ENCODE measurements at regions not wholly inside any gene's neighbourhood (a gene's known extent, or its start where the extent isn't known, plus 50 kb on each side); places are given as distances from the start of the nearest gene placed in this dataset.

DNA sequence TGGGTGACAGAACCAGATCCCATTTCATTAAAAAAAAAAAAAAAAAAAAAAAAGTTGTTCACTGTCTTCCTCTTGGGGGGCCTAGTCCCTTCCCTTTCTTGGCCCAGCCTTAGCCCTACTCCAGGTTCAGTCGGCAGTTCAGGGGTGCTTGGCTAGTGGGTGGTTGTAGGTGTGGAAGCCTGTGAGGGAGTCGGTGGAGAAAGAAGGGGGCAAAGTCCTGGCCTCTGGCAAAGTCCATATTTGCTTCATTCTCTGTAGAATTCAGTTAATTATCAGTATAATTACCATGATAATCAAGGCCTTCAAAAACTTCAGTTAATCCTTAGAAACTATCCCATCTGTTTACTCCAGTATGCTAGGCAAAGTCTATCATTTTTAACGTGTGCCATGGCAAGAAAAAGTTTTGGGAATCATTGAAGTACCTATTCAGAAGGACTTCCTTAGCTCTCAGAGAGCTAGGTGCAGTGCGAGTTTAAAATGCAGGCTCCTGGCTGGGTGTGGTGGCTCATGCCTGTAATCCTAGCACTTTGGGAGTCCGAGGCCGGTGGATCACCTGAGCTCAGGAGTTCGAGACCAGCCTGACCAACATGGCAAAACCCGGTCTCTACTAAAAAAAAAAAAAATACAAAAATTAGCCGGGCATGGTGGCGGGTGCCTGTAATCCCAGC is 205.7 kb upstream of the ARG1 start:
- DNase-seq = no peak
- no peak for ATAC-seq
- H3K4me3 ChIP-seq (ENCODE audit: low read length) = no peak overlapping the region
- peaks cover 0 to 3% (median 0%) of the 10 kb centered on the region in 11 donors for H3K9me3 Mint-ChIP-seq
- H3K36me3 ChIP-seq (ENCODE audit: control insufficient read depth in 2 of 3, insufficient read depth in 3 of 3, low read length in 3 of 3) = no peaks in the 10 kb centered on the region
- no peaks in the 10 kb centered on the region for H3K9me3 ChIP-seq (ENCODE audit: control insufficient read depth in 2 of 3, low read length in 3 of 3)
- H3K4me1 Mint-ChIP-seq = peaks cover 11 to 53% (median 34%) of the 10 kb centered on the region in 7 donors
- ChIA-PET POLR2A (no interaction called here), CTCF (interaction anchor here (0.8 kb wide), 1 partner anchor 16 kb away, joined by 3 read pairs; no protein-coding TSS in a partner anchor)
- no peaks in the 10 kb centered on the region for H3K27me3 ChIP-seq (ENCODE audit: control insufficient read depth in 2 of 2, insufficient read depth in 2 of 2, low read length in 2 of 2)
- intact Hi-C loops (cut with micrococcal nuclease) = no loop called here
- H3K27ac ChIP-seq (ENCODE audit: low read depth, low read length) = no peak overlapping the region
- H3K36me3 Mint-ChIP-seq = peaks cover 3 to 21% (median 10%) of the 10 kb centered on the region in 5 donors
- no peaks in the 10 kb centered on the region for H3K27me3 Mint-ChIP-seq
- peak overlapping the region in 2 of 9 donors; percentile 28 to 38 for H3K27ac Mint-ChIP-seq
- no peak overlapping the region for H3K4me3 Mint-ChIP-seq
- no peaks in the 10 kb centered on the region for H3K4me1 ChIP-seq (ENCODE audit: control insufficient read depth in 2 of 2, insufficient read depth in 2 of 2, low read length in 2 of 2)

DNA sequence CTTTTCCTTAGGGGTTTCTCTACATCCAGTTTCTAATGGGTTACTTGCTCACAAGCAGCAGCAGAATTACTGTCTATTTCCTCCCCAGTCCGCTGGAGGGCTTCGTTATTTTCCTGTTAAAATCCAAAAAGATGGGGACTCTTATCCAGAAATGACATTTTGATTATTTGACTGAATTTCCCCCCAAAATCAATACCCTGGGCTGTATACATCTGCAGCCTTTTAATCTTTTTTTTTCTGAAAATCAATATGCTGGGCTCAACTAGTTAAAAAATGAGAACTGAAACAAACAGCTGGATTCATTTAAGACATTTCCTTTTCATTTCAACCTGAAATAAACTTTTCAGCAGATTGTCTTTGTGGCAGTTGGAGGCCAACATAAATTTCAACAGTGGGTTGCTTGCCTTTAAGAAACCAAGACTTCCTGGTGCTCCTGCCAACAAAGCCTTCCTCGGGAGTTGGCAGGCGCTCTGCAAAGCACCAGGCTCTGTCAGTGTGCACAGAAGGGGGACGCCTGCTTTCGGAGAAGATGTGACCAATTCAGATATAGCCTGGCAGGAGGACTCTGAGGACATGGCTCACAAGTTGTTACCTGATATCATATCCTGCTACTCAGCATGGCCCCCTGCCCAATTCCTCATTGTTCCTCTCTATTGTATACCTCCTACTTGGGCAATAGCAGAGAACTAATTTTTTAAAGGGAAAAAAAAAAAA is 204.7 kb upstream of the ARG1 start:
- H3K36me3 Mint-ChIP-seq = peaks cover 6 to 26% (median 12%) of the 10 kb centered on the region in 5 donors
- no peak overlapping the region for H3K4me3 ChIP-seq (ENCODE audit: low read length)
- no peaks in the 10 kb centered on the region for H3K27me3 Mint-ChIP-seq
- CTCF ChIA-PET = interaction anchor here (0.8 kb wide), 1 partner anchor 15 kb away, joined by 3 read pairs; no protein-coding TSS in a partner anchor
- no peaks in the 10 kb centered on the region for H3K9me3 ChIP-seq (ENCODE audit: control insufficient read depth in 2 of 3, low read length in 3 of 3)
- intact Hi-C loops (cut with micrococcal nuclease) = loop anchor here in 1 of 2 donors (2.0 kb wide), 1 partner anchor 162 kb away; no protein-coding TSS in a partner anchor
- peaks cover 0 to 3% (median 0%) of the 10 kb centered on the region in 11 donors for H3K9me3 Mint-ChIP-seq
- peak overlapping the region in 7 of 9 donors; percentile 21 to 81 (median 69) for H3K27ac Mint-ChIP-seq
- H3K4me1 ChIP-seq (ENCODE audit: control insufficient read depth in 2 of 2, insufficient read depth in 2 of 2, low read length in 2 of 2) = no peaks in the 10 kb centered on the region
- H3K4me3 Mint-ChIP-seq = peak overlapping the region in 7 of 10 donors; percentile 4 to 63 (median 43)
- POLR2A ChIA-PET = no interaction called here
- ATAC-seq (peak; percentile 40), DNase-seq (no peak)
- H3K27ac ChIP-seq (ENCODE audit: low read depth, low read length) = no peak overlapping the region
- H3K4me1 Mint-ChIP-seq = peaks cover 10 to 53% (median 34%) of the 10 kb centered on the region in 7 donors
- no peaks in the 10 kb centered on the region for H3K27me3 ChIP-seq (ENCODE audit: control insufficient read depth in 2 of 2, insufficient read depth in 2 of 2, low read length in 2 of 2)
- H3K36me3 ChIP-seq (ENCODE audit: control insufficient read depth in 2 of 3, insufficient read depth in 3 of 3, low read length in 3 of 3) = no peaks in the 10 kb centered on the region

DNA sequence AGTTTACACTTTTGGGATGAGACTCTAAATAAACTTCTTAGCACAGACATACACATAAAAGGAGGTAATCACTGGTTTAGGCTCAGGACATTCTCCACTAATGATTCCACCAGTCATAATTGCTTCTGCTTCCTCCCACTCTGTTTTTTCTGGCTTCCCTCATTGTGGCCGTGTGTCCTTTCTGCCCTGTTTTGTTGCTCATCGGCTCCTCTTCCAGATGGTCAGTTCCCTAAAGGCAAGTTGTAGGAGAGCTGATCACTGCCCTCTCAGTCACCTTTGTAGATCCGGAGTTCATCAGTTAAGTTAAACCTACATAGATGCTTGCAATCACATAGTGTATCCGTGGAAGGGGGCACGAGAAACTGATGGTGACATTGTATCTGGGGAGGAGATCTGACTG is 200.5 kb upstream of the ARG1 start:
- ChIA-PET CTCF (no interaction called here), POLR2A (no interaction called here)
- H3K4me3 Mint-ChIP-seq = no peak overlapping the region
- H3K9me3 ChIP-seq (ENCODE audit: control insufficient read depth in 2 of 3, low read length in 3 of 3) = no peaks in the 10 kb centered on the region
- H3K36me3 ChIP-seq (ENCODE audit: control insufficient read depth in 2 of 3, insufficient read depth in 3 of 3, low read length in 3 of 3) = no peaks in the 10 kb centered on the region
- DNase-seq (no peak), ATAC-seq (no peak)
- peaks cover 6 to 23% (median 17%) of the 10 kb centered on the region in 5 donors for H3K36me3 Mint-ChIP-seq
- H3K9me3 Mint-ChIP-seq = peaks cover 0 to 3% (median 0%) of the 10 kb centered on the region in 11 donors
- intact Hi-C loops (cut with micrococcal nuclease) = no loop called here
- no peaks in the 10 kb centered on the region for H3K27me3 ChIP-seq (ENCODE audit: control insufficient read depth in 2 of 2, insufficient read depth in 2 of 2, low read length in 2 of 2)
- H3K27me3 Mint-ChIP-seq = no peaks in the 10 kb centered on the region
- no peaks in the 10 kb centered on the region for H3K4me1 ChIP-seq (ENCODE audit: control insufficient read depth in 2 of 2, insufficient read depth in 2 of 2, low read length in 2 of 2)
- H3K4me3 ChIP-seq (ENCODE audit: low read length) = no peak overlapping the region
- peaks cover 4 to 26% (median 16%) of the 10 kb centered on the region in 7 donors for H3K4me1 Mint-ChIP-seq
- peak overlapping the region in 4 of 9 donors; percentile 1 to 71 (median 41) for H3K27ac Mint-ChIP-seq
- no peak overlapping the region for H3K27ac ChIP-seq (ENCODE audit: low read depth, low read length)

DNA sequence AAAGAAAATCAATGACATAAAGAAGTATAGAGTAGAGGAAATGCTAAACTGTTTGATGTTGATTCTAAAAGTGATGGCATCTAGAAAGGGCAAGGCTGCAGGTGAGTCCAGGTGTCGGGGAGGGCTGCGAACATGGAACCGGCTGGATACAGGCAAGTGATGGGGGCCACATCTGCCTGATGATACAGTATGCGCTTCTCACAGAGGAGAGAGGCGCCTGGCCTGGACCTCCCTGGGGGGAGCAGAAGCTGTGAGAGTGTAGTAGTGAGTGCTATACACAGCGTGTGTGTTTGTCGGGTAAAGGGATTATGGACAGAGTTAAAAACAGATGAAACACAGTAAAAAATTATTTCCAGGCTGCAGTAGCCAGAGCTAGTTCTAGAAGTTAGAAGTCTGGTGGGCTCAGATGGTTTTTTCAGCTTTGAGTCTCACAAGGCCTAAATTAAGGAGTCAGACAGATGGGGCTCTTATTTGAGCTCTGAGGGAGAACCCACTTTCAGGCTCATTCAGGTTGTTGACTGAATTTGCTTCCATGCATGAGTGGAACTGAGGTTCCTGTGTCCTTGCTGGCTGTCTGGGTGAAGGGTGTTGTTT is 195.8 kb upstream of the ARG1 start:
- POLR2A ChIA-PET = no interaction called here
- Mint-ChIP-seq H3K4me3 (no peak overlapping the region), H3K9me3 (peaks cover 0 to 3% (median 0%) of the 10 kb centered on the region in 11 donors), H3K27ac (no peak overlapping the region), H3K36me3 (peaks cover 3 to 41% (median 21%) of the 10 kb centered on the region in 5 donors), H3K27me3 (no peaks in the 10 kb centered on the region), H3K4me1 (peaks cover 2 to 20% (median 6%) of the 10 kb centered on the region in 7 donors)
- Histone ChIP-seq H3K4me3 (ENCODE audit: low read length) (no peak overlapping the region), H3K27ac (ENCODE audit: low read depth, low read length) (no peak overlapping the region), H3K36me3 (ENCODE audit: control insufficient read depth in 2 of 3, insufficient read depth in 3 of 3, low read length in 3 of 3) (no peaks in the 10 kb centered on the region), H3K4me1 (ENCODE audit: control insufficient read depth in 2 of 2, insufficient read depth in 2 of 2, low read length in 2 of 2) (no peaks in the 10 kb centered on the region), H3K27me3 (ENCODE audit: control insufficient read depth in 2 of 2, insufficient read depth in 2 of 2, low read length in 2 of 2) (no peaks in the 10 kb centered on the region), H3K9me3 (ENCODE audit: control insufficient read depth in 2 of 3, low read length in 3 of 3) (no peaks in the 10 kb centered on the region)
- no peak for ATAC-seq
- DNase-seq = no peak
- intact Hi-C loops (cut with micrococcal nuclease) = loop anchor here in 1 of 2 donors (5.0 kb wide), 1 partner anchor 50 kb away; no protein-coding TSS in a partner anchor
- CTCF ChIA-PET = no interaction called here

DNA sequence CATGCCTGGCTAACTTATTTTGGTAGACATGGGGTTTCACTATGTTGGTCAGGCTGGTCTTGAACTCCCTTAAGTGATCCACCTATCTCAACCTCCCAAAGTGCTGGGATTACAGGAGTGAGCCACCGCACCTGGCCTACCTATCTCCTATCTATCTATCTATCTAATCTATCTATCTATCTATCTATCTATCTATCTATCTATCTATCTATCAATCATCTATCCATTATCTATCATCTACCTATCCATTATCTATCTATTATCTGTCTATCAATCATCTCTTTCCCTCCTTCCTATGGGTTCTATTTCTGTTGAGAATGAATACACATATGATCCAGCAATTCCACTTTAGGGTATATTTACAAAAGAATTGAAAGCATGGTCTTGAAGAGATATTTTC is 194.2 kb upstream of the ARG1 start:
- no peak overlapping the region for H3K4me3 ChIP-seq (ENCODE audit: low read length)
- H3K36me3 Mint-ChIP-seq = peaks cover 0 to 41% (median 13%) of the 10 kb centered on the region in 5 donors
- H3K27me3 ChIP-seq (ENCODE audit: control insufficient read depth in 2 of 2, insufficient read depth in 2 of 2, low read length in 2 of 2) = no peaks in the 10 kb centered on the region
- DNase-seq (no peak), ATAC-seq (no peak)
- ChIA-PET CTCF (no interaction called here), POLR2A (no interaction called here)
- H3K9me3 Mint-ChIP-seq = no peaks in the 10 kb centered on the region
- no peak overlapping the region for H3K27ac ChIP-seq (ENCODE audit: low read depth, low read length)
- H3K27me3 Mint-ChIP-seq = no peaks in the 10 kb centered on the region
- no peaks in the 10 kb centered on the region for H3K9me3 ChIP-seq (ENCODE audit: control insufficient read depth in 2 of 3, low read length in 3 of 3)
- H3K4me1 Mint-ChIP-seq = peaks cover 2 to 20% (median 10%) of the 10 kb centered on the region in 7 donors
- H3K27ac Mint-ChIP-seq = peak overlapping the region in 1 of 9 donors; percentile 3
- no peaks in the 10 kb centered on the region for H3K36me3 ChIP-seq (ENCODE audit: control insufficient read depth in 2 of 3, insufficient read depth in 3 of 3, low read length in 3 of 3)
- H3K4me3 Mint-ChIP-seq = no peak overlapping the region
- intact Hi-C loops (cut with micrococcal nuclease) = loop anchor here in 1 of 2 donors (5.0 kb wide), 1 partner anchor 48 kb away; no protein-coding TSS in a partner anchor
- no peaks in the 10 kb centered on the region for H3K4me1 ChIP-seq (ENCODE audit: control insufficient read depth in 2 of 2, insufficient read depth in 2 of 2, low read length in 2 of 2)

DNA sequence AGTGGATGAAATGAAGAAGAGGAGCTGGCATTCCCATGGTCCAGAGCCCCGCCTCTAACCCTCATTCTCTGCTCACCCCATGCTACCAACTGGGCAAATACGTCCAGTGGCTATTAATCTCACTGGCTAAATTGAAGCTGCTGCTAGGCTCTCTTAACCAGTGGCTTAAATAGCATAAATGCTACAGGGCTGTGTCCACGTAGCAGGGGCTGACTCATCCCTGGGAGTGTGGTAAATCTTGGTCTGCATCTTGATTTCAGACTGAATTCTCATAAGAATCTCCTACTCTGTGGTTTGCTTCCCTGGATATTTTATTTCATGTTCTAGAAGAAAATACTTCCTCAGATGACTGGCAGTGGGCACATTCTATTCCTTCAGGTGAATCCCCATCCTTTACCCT is 193.1 kb upstream of the ARG1 start:
- Histone ChIP-seq H3K27me3 (ENCODE audit: control insufficient read depth in 2 of 2, insufficient read depth in 2 of 2, low read length in 2 of 2) (no peaks in the 10 kb centered on the region), H3K36me3 (ENCODE audit: control insufficient read depth in 2 of 3, insufficient read depth in 3 of 3, low read length in 3 of 3) (no peaks in the 10 kb centered on the region), H3K27ac (ENCODE audit: low read depth, low read length) (no peak overlapping the region), H3K4me3 (ENCODE audit: low read length) (no peak overlapping the region), H3K9me3 (ENCODE audit: control insufficient read depth in 2 of 3, low read length in 3 of 3) (no peaks in the 10 kb centered on the region), H3K4me1 (ENCODE audit: control insufficient read depth in 2 of 2, insufficient read depth in 2 of 2, low read length in 2 of 2) (no peaks in the 10 kb centered on the region)
- H3K4me3 Mint-ChIP-seq = no peak overlapping the region
- CTCF ChIA-PET = interaction anchor here (0.5 kb wide), 1 partner anchor 34 kb away, joined by 3 read pairs; no protein-coding TSS in a partner anchor
- no peaks in the 10 kb centered on the region for H3K9me3 Mint-ChIP-seq
- no peak for ATAC-seq
- POLR2A ChIA-PET = no interaction called here
- H3K27me3 Mint-ChIP-seq = no peaks in the 10 kb centered on the region
- H3K36me3 Mint-ChIP-seq = peaks cover 0 to 42% (median 13%) of the 10 kb centered on the region in 5 donors
- peaks cover 2 to 24% (median 11%) of the 10 kb centered on the region in 7 donors for H3K4me1 Mint-ChIP-seq
- DNase-seq = no peak
- no peak overlapping the region for H3K27ac Mint-ChIP-seq
- intact Hi-C loops (cut with micrococcal nuclease) = loop anchor here in 1 of 2 donors (5.0 kb wide), 1 partner anchor 47 kb away; no protein-coding TSS in a partner anchor
